Keratinocyte (primary cell): ENCODE measurements at regions not wholly inside any gene's neighbourhood (a gene's known extent, or its start where the extent isn't known, plus 50 kb on each side); places are given as distances from the start of the nearest gene placed in this dataset.

Experiments used
- DNase-seq: peaks from one replicate; pipeline ENCODE4 v3.0.0-alpha.2; 2011; ENCODE audit warnings: low read depth, missing footprints, low spot score
- FAIRE-seq: peaks from 2 replicates; lab custom pipeline; 2011; peaks lifted over from hg19 to GRCh38; lab: Jason Lieb, UNC
- H2AFZ ChIP-seq: 2 replicates; pipeline ENCODE4 v1.6.0; 2012; ENCODE audit warnings: low read length, control low read depth, inconsistent platforms; ENCODE audit not compliant: control insufficient read depth
- H3K27ac ChIP-seq: 2 replicates; pipeline ENCODE4 v1.5.1; 2011; ENCODE audit warnings: low read length; ENCODE audit not compliant: control insufficient read depth, insufficient read depth
- H3K27me3 ChIP-seq: 3 replicates; pipeline ENCODE4 v1.6.0; 2011; ENCODE audit warnings: low read length; ENCODE audit not compliant: control insufficient read depth, insufficient read depth; ENCODE audit errors: extremely low read depth
- H3K36me3 ChIP-seq, 2 experiments: 2 replicates in 1 of 2; 3 replicates in 1 of 2; pipeline ENCODE4 v1.5.1; 2011; ENCODE audit warnings: low read length in 2 of 2, mild to moderate bottlenecking in 1 of 2; ENCODE audit not compliant: control insufficient read depth in 2 of 2, insufficient read depth in 2 of 2; ENCODE audit errors: extremely low read depth in 1 of 2
- H3K4me1 ChIP-seq: 3 replicates; pipeline ENCODE4 v1.5.1; 2011; ENCODE audit warnings: low read length; ENCODE audit not compliant: control insufficient read depth, insufficient read depth; ENCODE audit errors: extremely low read depth
- H3K4me2 ChIP-seq: 3 replicates; pipeline ENCODE4 v1.6.0; 2011; ENCODE audit warnings: low read depth, low read length; ENCODE audit not compliant: control insufficient read depth, insufficient read depth; ENCODE audit errors: extremely low read depth
- H3K4me3 ChIP-seq, 3 experiments: fragments of 200-600 bp in 1 of 3; sonication (generic) in 1 of 3; 2 replicates in 2 of 3; 3 replicates in 1 of 3; pipeline ENCODE4 v1.5.1; 2011 to 2016; ENCODE audit warnings: low read length in 3 of 3, mild to moderate bottlenecking in 3 of 3, control low read depth in 2 of 3, inconsistent platforms in 1 of 3, low read depth in 1 of 3, mixed read lengths in 1 of 3, mixed run types in 1 of 3, moderate library complexity in 1 of 3; ENCODE audit not compliant: control insufficient read depth in 2 of 3, insufficient read depth in 2 of 3; ENCODE audit errors: extremely low read depth in 1 of 3
- H3K79me2 ChIP-seq: 2 replicates; pipeline ENCODE4 v1.6.0; 2012; ENCODE audit warnings: low read length; ENCODE audit not compliant: control insufficient read depth, insufficient read depth
- H3K9ac ChIP-seq: 3 replicates; pipeline ENCODE4 v1.6.0; 2011; ENCODE audit warnings: low read length; ENCODE audit not compliant: control insufficient read depth, insufficient read depth; ENCODE audit errors: extremely low read depth
- H3K9me1 ChIP-seq: 3 replicates; pipeline ENCODE4 v1.6.0; 2011; ENCODE audit warnings: low read length; ENCODE audit not compliant: control insufficient read depth, insufficient read depth; ENCODE audit errors: extremely low read depth
- H3K9me3 ChIP-seq: 2 replicates; pipeline ENCODE4 v1.5.1; 2012; ENCODE audit warnings: low read depth, low read length; ENCODE audit not compliant: control insufficient read depth
- H4K20me1 ChIP-seq: 3 replicates; pipeline ENCODE4 v1.6.0; 2011; ENCODE audit warnings: low read length; ENCODE audit not compliant: control insufficient read depth, insufficient read depth; ENCODE audit errors: extremely low read depth
- EZH2 ChIP-seq: IDR thresholded peaks from one replicate; pipeline ENCODE4 v1.6.1; 2012; ENCODE audit warnings: inconsistent platforms, mild to moderate bottlenecking, low read length, moderate library complexity
- dilution Hi-C: fragments of 300-500 bp; cut with MboI; formaldehyde crosslinking; loops from one replicate; pipeline ENCODE4 v1.7.0; 2020; ENCODE audit warnings: low sequenced_read_pairs; ENCODE audit not compliant: extremely low pct_ligation_motif_present
- TF ChIP-seq, protein P1 (sequence below), 3 experiments: IDR thresholded peaks in 1 of 3; conservative IDR thresholded peaks in 1 of 3; optimal IDR thresholded peaks in 1 of 3; 2 replicates in 2 of 3; 3 replicates in 1 of 3; pipeline versions ENCODE3 to v1.5.1; 2011; ENCODE audit warnings: low read length in 3 of 3, mild to moderate bottlenecking in 3 of 3, moderate library complexity in 2 of 3, control low read depth in 1 of 3, inconsistent platforms in 1 of 3; ENCODE audit not compliant: insufficient read depth in 2 of 3; ENCODE audit errors: extremely low read depth in 1 of 3

DNA sequence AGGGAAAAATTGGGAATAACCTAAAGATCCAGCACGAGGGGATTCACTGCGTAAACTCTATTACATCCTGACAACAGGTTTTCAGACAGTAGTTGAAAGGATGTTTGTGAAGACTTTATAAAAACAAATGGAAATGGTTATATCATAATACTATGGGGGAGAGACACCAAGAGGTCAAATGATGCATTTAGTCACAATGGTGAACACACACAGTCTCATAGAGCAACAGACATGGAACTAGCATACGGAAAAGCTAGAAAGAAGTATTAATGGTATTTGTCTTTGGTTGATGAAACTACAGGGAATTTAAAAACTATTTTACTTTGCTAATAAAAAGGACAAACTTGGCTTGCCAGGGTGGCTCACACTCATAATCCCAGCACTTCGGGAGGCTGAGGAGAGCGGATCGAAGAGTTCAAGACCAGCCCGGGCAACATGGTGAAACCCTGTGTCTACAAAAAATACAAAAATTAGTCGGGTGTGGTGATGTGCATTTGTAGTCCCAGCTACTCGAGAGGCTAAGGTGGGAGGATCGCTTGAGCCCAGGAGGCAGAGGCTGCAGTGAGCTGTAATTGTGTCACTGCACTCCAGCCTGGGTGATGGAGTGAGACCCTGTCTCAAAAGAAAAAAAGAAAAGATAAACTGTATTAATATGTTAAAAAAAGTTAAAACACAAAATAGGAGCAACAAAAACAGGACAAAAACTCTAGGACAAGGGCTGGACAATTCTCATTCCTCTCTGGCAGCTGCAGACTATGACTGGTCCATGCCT is 94.8 kb downstream of the MYCN start:
- dilution Hi-C loops, result no loop called here
- H3K79me2 ChIP-seq, result no peaks in the 10 kb centered on the region

DNA sequence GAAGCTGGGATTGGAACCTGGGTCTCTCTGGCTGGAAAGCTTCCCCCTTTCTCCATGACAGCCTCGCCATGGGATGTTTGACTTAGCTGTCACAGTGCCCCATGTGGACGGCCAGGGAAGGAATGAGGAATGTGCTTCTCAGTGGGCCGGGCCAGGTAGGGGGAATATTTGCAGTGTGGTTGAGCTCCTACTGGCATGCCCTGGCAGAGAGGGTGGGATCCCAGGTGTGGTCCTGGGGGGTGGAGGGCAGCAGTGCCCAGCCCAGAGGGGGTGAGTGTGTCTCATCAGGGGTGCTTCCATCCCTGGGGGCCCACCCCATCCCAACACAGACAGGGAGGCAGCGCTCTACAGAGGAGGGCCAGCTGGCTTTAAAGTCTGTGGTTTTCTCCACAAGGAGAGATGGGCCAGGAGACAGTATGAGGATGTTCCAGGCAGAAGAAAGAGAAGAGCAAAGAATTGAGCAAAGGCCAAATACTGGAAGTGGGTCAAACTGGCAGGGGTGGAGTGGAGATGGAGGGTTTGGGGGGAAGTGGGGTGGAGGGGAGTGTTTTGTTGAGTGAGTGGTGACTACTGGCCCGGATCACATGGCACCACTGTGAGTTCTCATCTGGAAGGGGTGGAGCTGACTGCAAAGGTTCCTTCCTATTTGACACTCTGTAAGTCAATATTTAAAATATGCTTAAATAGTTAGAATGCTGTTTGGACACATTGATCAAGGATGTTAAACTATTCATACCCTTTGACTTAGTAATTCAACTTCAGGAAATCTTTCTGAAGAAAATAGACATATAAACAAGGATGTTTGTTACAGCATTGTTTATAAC is 94.0 kb downstream of the MYCN start:
- TF ChIP-seq, protein P1, sequence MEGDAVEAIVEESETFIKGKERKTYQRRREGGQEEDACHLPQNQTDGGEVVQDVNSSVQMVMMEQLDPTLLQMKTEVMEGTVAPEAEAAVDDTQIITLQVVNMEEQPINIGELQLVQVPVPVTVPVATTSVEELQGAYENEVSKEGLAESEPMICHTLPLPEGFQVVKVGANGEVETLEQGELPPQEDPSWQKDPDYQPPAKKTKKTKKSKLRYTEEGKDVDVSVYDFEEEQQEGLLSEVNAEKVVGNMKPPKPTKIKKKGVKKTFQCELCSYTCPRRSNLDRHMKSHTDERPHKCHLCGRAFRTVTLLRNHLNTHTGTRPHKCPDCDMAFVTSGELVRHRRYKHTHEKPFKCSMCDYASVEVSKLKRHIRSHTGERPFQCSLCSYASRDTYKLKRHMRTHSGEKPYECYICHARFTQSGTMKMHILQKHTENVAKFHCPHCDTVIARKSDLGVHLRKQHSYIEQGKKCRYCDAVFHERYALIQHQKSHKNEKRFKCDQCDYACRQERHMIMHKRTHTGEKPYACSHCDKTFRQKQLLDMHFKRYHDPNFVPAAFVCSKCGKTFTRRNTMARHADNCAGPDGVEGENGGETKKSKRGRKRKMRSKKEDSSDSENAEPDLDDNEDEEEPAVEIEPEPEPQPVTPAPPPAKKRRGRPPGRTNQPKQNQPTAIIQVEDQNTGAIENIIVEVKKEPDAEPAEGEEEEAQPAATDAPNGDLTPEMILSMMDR (optimal IDR thresholded peaks at IDR 0.05 in 1 of 3, IDR thresholded peaks at IDR 0.05 in 1 of 3, conservative IDR thresholded peaks at IDR 0.05 in 1 of 3; ENCODE audit: extremely low read depth in 1 of 3, insufficient read depth in 2 of 3, low read length in 3 of 3), result peak in 2 of 3 experiments; percentile 6 to 15
- TF ChIP-seq EZH2, result no peak
- Histone ChIP-seq H3K9ac (no peak overlapping the region), H3K4me3 (no peak overlapping the region), H3K9me3 (no peaks in the 10 kb centered on the region), H3K36me3 (no peaks in the 10 kb centered on the region), H3K9me1 (no peaks in the 10 kb centered on the region), H2AFZ (no peak overlapping the region), H3K27ac (no peak overlapping the region), H4K20me1 (no peaks in the 10 kb centered on the region), H3K27me3 (no peaks in the 10 kb centered on the region), H3K4me1 (no peaks in the 10 kb centered on the region), H3K79me2 (no peaks in the 10 kb centered on the region), H3K4me2 (no peak overlapping the region)
- no peak for FAIRE-seq
- no peak for DNase-seq
- dilution Hi-C loops, result no loop called here

More for the DNA sequence above, 94.8 kb downstream of the MYCN start:
- H3K27ac ChIP-seq, result no peak overlapping the region
- no peaks in the 10 kb centered on the region for H3K9me1 ChIP-seq
- H3K4me2 ChIP-seq, result no peak overlapping the region
- FAIRE-seq, result no peak
- no peak overlapping the region for H3K4me3 ChIP-seq
- no peaks in the 10 kb centered on the region for H3K4me1 ChIP-seq
- DNase-seq, result no peak
- no peaks in the 10 kb centered on the region for H4K20me1 ChIP-seq
- H3K27me3 ChIP-seq, result no peaks in the 10 kb centered on the region
- no peaks in the 10 kb centered on the region for H3K9me3 ChIP-seq
- H3K36me3 ChIP-seq, result no peaks in the 10 kb centered on the region
- no peak for TF ChIP-seq EZH2
- TF ChIP-seq, protein P1 (optimal IDR thresholded peaks at IDR 0.05 in 1 of 3, IDR thresholded peaks at IDR 0.05 in 1 of 3, conservative IDR thresholded peaks at IDR 0.05 in 1 of 3; ENCODE audit: extremely low read depth in 1 of 3, insufficient read depth in 2 of 3, low read length in 3 of 3), result no peak
- no peak overlapping the region for H3K9ac ChIP-seq
- H2AFZ ChIP-seq, result no peak overlapping the region
